ENCODE measurements at regions not wholly inside any gene's neighbourhood (a gene's known extent, or its start where the extent isn't known, plus 50 kb on each side); places are given as distances from the start of the nearest gene placed in this dataset.

DNA sequence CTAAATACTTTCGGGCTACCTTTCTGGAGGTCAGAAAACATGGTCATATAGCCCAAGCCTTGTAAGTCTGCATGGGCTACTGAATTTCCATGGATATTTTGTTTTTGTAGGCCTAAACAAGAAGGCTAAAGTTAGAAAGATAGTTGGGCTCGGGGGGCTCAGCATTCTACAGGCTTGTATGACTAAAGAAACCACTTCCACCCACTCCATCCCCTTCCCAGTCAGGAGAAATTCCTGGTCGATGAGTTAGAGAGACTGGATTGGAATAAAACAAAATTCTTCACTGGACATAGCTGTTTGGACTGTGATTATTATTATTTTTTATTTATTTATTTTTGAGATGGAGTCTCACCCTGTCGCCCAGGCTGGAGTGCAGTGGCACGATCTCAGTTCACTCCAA is 539.4 kb upstream of the TNP1 start:
- DNase-seq: no peak

GRCh38 chr2:217398860-217399259 is 539.0 kb upstream of the TNP1 start:
- peak; percentile 30 for DNase-seq

DNA sequence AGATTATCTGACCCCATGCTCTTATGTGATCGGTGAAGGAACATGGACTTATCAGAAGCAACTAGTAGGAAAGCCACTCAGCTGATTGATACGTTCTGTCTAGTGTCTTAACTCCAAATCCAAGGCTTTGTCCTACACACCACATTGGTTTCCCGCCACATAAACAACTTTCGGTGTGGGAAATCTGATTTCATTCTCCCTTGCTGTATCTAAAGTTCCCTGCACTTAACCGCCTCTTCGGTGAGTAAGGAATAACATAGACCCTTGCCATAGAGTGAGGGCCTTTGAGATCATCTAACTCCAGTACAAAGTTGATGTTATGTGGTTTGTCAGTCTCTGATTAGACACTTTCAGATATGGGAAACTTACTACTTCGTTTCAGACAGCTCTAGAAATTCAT is 538.2 kb upstream of the TNP1 start:
- no peak for DNase-seq

GRCh38 chr2:217396586-217396985 is 536.7 kb upstream of the TNP1 start:
- no peak for DNase-seq

DNA sequence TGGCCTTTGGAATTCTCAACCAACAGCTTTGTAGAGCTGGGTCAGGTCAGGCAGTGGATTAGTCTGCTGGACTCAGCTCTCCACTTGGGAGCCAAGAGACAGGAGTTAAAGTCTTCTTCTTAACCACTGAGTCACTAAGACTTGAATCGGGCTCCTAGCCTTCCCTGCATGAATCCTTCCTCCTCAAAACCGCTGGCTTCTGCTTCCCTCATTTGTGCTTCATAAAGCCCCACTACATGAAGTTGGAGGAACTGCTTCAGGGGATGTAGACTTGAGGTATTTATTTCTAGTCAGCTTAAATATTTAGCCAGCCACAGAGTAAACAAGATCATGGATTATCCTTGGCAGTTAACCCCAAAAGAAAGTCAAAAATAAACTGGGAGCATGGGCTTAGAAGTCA is 536.3 kb upstream of the TNP1 start:
- no peak for DNase-seq

- DNase-seq: no peak
These were observed 534.9 kb upstream of the TNP1 start for GRCh38 chr2:217394510-217395351.

GRCh38 chr2:217393585-217394032 is 533.7 kb upstream of the TNP1 start:
- no peak for DNase-seq

GRCh38 chr2:217392930-217393584 is 533.2 kb upstream of the TNP1 start:
- DNase-seq: no peak

GRCh38 chr2:217387776-217388387 is 528.0 kb upstream of the TNP1 start:
- no peak for DNase-seq

DNA sequence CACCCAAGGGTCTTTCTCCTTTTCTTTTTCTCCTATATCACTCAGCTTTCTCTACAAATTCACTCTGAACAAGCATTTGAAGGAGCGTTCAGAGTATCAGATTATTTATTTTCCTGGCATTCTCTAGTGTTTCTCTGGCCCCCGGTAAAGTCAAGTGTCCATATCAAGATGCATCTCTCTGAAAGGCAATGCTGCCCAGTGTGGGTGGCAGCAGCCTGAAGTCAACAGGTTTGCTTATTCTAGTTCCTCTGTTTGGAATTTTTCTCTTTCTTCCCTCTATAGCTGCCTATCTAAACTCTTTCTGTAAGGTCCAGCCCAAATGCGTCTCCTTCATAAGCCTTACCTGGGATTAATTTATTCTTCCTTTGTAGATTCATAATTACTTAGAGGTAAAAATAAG is 526.2 kb upstream of the TNP1 start:
- no peak for DNase-seq

GRCh38 chr2:217383620-217384019 is 523.8 kb upstream of the TNP1 start:
- DNase-seq: no peak

- DNase-seq: no peak
These were observed 522.9 kb upstream of the TNP1 start for GRCh38 chr2:217382794-217383193.

GRCh38 chr2:217379807-217380206 is 519.9 kb upstream of the TNP1 start:
- no peak for DNase-seq

GRCh38 chr2:217372794-217373193 is 512.9 kb upstream of the TNP1 start:
- DNase-seq: no peak

GRCh38 chr2:217371781-217372213 is 511.9 kb upstream of the TNP1 start:
- no peak for DNase-seq

- no peak for DNase-seq
These were observed 510.5 kb upstream of the TNP1 start for GRCh38 chr2:217370391-217370790.

- DNase-seq: no peak
These were observed 507.6 kb upstream of the TNP1 start for GRCh38 chr2:217367464-217367863.

- no peak for DNase-seq
These were observed 507.1 kb upstream of the TNP1 start for GRCh38 chr2:217366966-217367365.

- DNase-seq: no peak
These were observed 506.5 kb upstream of the TNP1 start for GRCh38 chr2:217366266-217366895.

DNA sequence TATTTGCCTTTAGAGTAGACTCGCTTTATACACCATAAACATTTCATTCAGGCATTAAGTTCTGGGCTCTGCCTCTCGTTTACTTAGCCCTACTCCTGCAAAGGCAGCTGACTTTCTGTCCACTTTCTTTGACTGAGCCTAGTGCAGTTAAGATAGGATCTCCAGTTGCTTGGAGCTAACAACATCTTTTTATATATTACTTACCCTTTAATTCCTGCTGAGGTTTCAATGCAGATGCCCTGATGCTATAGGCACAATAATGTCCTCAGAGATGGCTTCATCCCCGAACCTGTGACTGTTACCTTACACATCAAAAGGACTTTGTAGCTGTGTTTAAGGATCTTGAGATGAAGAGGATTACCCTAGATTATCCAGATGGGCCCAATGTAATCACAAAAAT is 505.8 kb upstream of the TNP1 start:
- DNase-seq: no peak

DNA sequence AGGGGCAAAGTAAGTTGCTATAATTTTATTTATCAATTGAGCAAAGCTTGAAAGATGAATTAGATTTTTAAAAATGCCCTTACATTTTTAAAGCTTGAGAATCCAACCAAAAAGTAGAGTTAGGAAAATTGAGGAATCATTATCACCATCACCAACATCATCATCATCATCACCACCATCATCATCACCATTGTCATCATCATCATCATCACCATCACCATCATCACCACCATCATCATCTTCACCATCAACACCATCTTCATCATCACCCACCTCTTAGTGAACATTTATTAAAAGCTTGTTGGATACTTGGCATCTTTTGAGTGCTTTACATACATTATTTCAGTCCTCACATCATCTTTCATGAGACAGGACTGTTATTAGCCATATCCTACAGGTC is 504.4 kb upstream of the TNP1 start:
- no peak for DNase-seq

DNA sequence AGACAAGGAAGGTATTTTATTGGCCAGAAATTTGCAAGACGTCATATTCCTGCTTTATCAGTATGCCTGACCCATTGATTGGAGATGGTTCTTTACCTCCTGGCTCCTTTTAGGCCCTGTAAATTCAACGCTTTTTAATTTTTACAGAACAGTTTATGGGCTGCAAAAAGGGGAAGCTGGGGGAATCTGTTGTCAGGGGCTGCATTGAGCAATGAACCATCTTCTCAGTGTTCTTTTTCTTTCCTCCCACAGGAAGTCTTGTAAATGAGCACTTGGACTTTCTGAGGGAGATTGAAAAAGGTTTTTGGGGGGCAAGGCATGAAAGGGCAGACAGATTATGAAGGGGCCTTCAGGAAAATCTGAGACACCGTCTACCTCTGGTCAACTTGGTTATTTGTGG is 503.6 kb upstream of the TNP1 start:
- no peak for DNase-seq

DNA sequence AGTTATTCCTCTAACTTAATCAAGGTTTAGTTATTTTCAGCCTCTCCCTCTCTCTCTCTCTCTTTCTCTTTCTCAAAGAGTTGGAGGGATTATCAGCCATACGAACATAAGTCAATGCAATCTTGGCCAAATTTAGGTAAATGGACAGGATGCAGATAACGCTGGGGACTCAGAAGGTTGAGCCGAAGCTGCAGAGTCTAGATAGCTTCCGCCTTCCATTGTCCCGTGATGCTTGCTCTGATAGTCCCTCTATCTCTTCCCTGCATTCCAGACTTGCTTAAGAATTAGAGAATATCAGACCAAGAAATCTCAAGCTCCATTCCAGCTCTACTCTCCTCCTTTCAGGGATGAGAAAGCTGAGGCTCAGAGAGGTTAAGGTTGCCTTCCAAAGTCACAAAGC is 502.8 kb upstream of the TNP1 start:
- DNase-seq: no peak

DNA sequence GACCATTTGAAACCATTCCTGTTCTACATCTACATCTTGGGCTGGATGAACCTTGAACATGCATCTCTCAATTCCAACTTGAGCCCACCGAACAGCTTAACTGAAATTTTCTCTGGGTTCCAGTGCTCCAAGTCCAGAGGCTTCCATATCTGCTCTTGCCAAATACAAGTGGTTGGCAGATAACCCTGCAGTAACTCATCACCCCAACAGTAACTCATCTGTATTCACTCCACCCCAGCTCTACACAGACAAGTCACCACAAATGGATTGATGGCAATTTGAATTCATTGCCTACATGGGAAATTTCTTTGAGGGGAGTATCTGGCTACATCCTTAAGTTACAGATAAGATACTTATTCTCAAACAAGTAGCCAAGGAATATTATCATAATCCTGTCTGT is 502.4 kb upstream of the TNP1 start:
- no peak for DNase-seq

Measured in CD4-positive, alpha-beta T cell treated with Interleukin-17A for 4 hours (primary cell).